ENCODE measurements at regions not wholly inside any gene's neighbourhood (a gene's known extent, or its start where the extent isn't known, plus 50 kb on each side); places are given as distances from the start of the nearest gene placed in this dataset.
A peak's percentile ranks its signal among the peaks of the same experiment; 100 is the strongest.

DNA sequence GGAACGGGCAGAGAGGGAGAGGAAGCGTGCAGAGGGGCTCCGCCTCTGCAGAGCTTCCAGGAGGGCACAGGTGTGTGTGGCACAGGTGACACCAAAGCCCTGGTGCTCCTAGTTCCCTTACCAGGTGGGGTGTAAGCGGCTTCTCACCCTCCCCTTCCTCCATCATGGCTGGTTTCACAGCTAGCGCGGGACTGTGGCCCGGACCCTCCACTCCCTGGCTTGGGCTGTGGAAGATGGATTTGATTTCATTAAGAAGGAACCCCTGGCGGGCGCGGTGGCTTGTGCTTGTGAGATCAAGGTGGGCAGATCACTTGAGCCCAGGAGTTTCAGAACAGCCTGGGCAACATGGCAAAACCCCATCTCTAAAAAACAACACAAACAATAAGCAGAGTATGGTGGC is 241.2 kb upstream of the GSE1 start:
- Histone ChIP-seq H4K20me1 (ENCODE audit: insufficient read depth) (no peaks in the 10 kb centered on the region), H3K36me3 (ENCODE audit: low read depth) (no peaks in the 10 kb centered on the region), H2AFZ (no peak overlapping the region), H3K27ac (peak overlapping the region; percentile 86), H3K4me3 (peak overlapping the region; percentile 67), H3K9me2 (ENCODE audit: insufficient read depth) (no peaks in the 10 kb centered on the region), H3K4me1 (ENCODE audit: insufficient read depth) (peaks cover 47% of the 10 kb centered on the region), H3K79me2 (ENCODE audit: insufficient read depth) (peaks cover 56% of the 10 kb centered on the region), H3K27me3 (replicated peaks; ENCODE audit: insufficient read depth) (no peaks in the 10 kb centered on the region), H3K9ac (peak overlapping the region; percentile 87), H3F3A (ENCODE audit: insufficient read depth) (peaks cover 13% of the 10 kb centered on the region; the same call in 1 of the 2 replicates), H3K9me3 (ENCODE audit: low read depth) (no peaks in the 10 kb centered on the region), H3K4me2 (ENCODE audit: unreplicated experiment) (peak overlapping the region; percentile 84)
- in situ Hi-C loops (cut with MboI): no loop called here
- no peak for DNase-seq
- WGBS, 2 experiments (ENCODE audit: low coverage in 1 of 2, low lambda C conversion rate in 2 of 2, missing lambda C conversion rate in 2 of 2): 86 to 87% methylated on average over 10 of the region's 10 CpGs
- TF ChIP-seq EZH2phosphoT487 (IDR thresholded peaks at IDR 0.05; ENCODE audit: insufficient read depth, low read depth) (no peak), EZH2 (IDR thresholded peaks at IDR 0.05; ENCODE audit: insufficient read depth, poor library complexity, severe bottlenecking) (no peak)

DNA sequence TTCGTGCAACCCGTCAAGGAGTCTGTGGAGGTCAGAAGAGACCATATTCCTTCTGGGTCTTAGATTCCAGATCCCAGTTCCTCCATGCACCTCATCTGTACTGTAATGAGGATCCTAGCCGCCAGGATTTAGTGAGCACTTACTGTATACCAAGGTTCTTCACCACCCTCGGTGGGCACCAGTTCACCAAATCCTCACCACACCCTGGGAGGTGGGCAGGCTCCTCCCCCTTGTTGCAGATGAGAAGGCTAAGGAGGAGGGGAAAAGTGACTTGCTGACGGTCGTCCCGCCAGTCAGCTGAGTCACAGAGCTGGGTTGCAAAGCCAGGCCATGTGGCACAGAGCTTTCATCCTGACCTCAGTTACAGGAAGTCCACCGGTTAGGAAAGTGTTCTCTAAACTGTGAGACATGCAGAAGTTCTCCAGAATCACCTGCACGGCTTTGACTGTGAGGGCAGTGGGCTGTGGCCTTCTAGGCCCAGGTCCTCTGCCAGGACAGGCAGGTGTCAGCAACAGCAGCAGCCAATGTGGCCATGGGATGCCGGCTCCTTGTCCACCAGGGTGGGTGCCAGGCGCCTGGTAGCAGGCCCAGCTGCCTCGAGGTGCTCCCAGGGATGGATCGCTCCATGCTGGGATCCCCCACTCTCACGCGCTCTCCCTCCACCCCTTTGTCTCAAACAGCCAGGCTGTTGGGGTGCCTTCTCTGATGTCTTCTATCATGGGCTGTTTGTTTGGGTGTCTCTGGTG is 240.3 kb upstream of the GSE1 start:
- Histone ChIP-seq H3F3A (ENCODE audit: insufficient read depth) (peaks cover 13% of the 10 kb centered on the region; the same call in 1 of the 2 replicates), H3K4me3 (peak overlapping the region; percentile 30; the same call in 1 of the 2 replicates), H4K20me1 (ENCODE audit: insufficient read depth) (no peaks in the 10 kb centered on the region), H3K27ac (peak overlapping the region; percentile 86), H3K4me2 (ENCODE audit: unreplicated experiment) (peak overlapping the region; percentile 84), H3K36me3 (ENCODE audit: low read depth) (no peaks in the 10 kb centered on the region), H3K4me1 (ENCODE audit: insufficient read depth) (peaks cover 53% of the 10 kb centered on the region), H3K9me2 (ENCODE audit: insufficient read depth) (no peaks in the 10 kb centered on the region), H3K9ac (peak overlapping the region; percentile 87), H2AFZ (no peak overlapping the region), H3K79me2 (ENCODE audit: insufficient read depth) (peaks cover 64% of the 10 kb centered on the region), H3K27me3 (replicated peaks; ENCODE audit: insufficient read depth) (no peaks in the 10 kb centered on the region), H3K9me3 (ENCODE audit: low read depth) (no peaks in the 10 kb centered on the region)
- no peak for TF ChIP-seq EZH2 (IDR thresholded peaks at IDR 0.05; ENCODE audit: insufficient read depth, poor library complexity, severe bottlenecking)
- 38 to 39% methylated on average over 15 of the region's 15 CpGs for WGBS, 2 experiments (ENCODE audit: low coverage in 1 of 2, low lambda C conversion rate in 2 of 2, missing lambda C conversion rate in 2 of 2)
- peak; percentile 95 for DNase-seq
- in situ Hi-C loops (cut with MboI): no loop called here

DNA sequence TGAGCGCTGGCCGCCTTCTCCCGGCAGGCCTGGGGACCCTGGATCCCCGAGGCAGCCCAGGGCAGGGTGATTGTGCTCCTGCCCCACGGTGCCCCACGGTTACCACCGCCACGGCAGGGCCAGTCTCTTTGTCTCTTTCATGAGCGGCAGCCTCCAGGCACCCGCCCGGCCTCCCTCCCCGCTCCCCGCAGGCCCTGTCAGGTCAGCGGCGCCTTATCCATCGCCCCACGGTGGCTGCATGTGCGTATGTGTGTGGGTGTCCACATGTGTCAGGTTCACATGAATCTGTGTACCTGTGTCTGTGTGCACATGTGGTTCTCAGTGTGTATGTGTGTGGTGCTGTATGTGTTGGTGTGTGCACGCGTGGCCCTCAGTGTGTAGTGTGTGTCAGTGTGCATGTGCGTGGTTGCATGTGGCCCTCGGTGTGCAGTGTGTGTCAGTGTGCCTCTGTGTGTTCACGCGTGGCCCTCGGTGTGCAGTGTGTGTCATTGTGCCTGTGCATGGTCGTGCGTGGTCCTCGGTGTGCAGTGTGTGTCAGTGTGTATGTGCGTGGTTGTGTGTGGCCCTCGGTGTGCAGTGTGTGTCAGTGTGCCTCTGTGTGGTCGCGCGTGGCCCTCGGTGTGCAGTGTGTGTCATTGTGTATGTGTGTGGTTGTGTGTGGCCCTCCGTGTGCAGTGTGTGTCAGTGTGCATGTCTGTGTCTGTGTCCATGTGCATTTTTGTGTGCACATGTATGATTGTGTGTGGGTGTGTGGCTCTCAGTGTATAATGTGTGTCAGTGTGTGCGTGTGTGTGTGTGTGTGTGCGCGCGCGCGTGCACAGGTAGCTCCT is 239.2 kb upstream of the GSE1 start:
- H3F3A ChIP-seq (ENCODE audit: insufficient read depth): peaks cover 13% of the 10 kb centered on the region; the same call in 1 of the 2 replicates
- no peaks in the 10 kb centered on the region for H3K27me3 ChIP-seq (replicated peaks; ENCODE audit: insufficient read depth)
- no peak overlapping the region for H3K4me2 ChIP-seq (ENCODE audit: unreplicated experiment)
- in situ Hi-C loops (cut with MboI): no loop called here
- H3K9me2 ChIP-seq (ENCODE audit: insufficient read depth): no peaks in the 10 kb centered on the region
- TF ChIP-seq EZH2 (IDR thresholded peaks at IDR 0.05; ENCODE audit: insufficient read depth, poor library complexity, severe bottlenecking) (no peak), EZH2phosphoT487 (IDR thresholded peaks at IDR 0.05; ENCODE audit: insufficient read depth, low read depth) (no peak)
- H3K9me3 ChIP-seq (ENCODE audit: low read depth): no peaks in the 10 kb centered on the region
- H2AFZ ChIP-seq: no peak overlapping the region
- no peak overlapping the region for H3K4me3 ChIP-seq
- no peak for DNase-seq
- peaks cover 53% of the 10 kb centered on the region for H3K4me1 ChIP-seq (ENCODE audit: insufficient read depth)
- H3K36me3 ChIP-seq (ENCODE audit: low read depth): no peaks in the 10 kb centered on the region
- H3K27ac ChIP-seq: peak overlapping the region; percentile 86; the same call in 1 of the 2 replicates
- H4K20me1 ChIP-seq (ENCODE audit: insufficient read depth): no peaks in the 10 kb centered on the region
- H3K9ac ChIP-seq: no peak overlapping the region
- 89 to 90% methylated on average over 29 to 41 of the region's 41 CpGs for WGBS, 2 experiments (ENCODE audit: low coverage in 1 of 2, low lambda C conversion rate in 2 of 2, missing lambda C conversion rate in 2 of 2)
- peaks cover 70% of the 10 kb centered on the region for H3K79me2 ChIP-seq (ENCODE audit: insufficient read depth)

DNA sequence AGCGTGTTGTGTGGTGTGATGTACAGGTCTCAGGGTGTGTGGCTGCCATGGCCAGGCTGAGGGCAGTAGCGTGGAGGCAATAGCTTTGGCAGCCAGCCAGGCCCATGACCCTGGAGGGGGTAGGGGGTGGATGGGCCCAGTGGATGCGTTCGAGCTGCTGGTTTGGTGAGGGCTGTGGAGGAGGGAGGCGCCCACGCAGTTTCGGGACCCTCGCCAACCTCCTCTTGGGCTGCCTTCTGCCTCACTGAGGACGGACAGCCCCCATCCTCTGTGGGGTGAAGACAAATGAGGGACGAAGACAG is 238.6 kb upstream of the GSE1 start:
- peaks cover 53% of the 10 kb centered on the region for H3K4me1 ChIP-seq (ENCODE audit: insufficient read depth)
- no peaks in the 10 kb centered on the region for H3K9me3 ChIP-seq (ENCODE audit: low read depth)
- no peak for DNase-seq
- H2AFZ ChIP-seq: no peak overlapping the region
- no peak for TF ChIP-seq EZH2 (IDR thresholded peaks at IDR 0.05; ENCODE audit: insufficient read depth, poor library complexity, severe bottlenecking)
- TF ChIP-seq EZH2phosphoT487 (IDR thresholded peaks at IDR 0.05; ENCODE audit: insufficient read depth, low read depth): no peak
- H3K27ac ChIP-seq: no peak overlapping the region
- 58 to 60% methylated on average over 10 of the region's 10 CpGs for WGBS, 2 experiments (ENCODE audit: low coverage in 1 of 2, low lambda C conversion rate in 2 of 2, missing lambda C conversion rate in 2 of 2)
- peaks cover 13% of the 10 kb centered on the region; the same call in 1 of the 2 replicates for H3F3A ChIP-seq (ENCODE audit: insufficient read depth)
- H4K20me1 ChIP-seq (ENCODE audit: insufficient read depth): no peaks in the 10 kb centered on the region
- no peaks in the 10 kb centered on the region for H3K9me2 ChIP-seq (ENCODE audit: insufficient read depth)
- H3K36me3 ChIP-seq (ENCODE audit: low read depth): no peaks in the 10 kb centered on the region
- H3K9ac ChIP-seq: no peak overlapping the region
- no peak overlapping the region for H3K4me3 ChIP-seq
- H3K79me2 ChIP-seq (ENCODE audit: insufficient read depth): peaks cover 75% of the 10 kb centered on the region
- no peaks in the 10 kb centered on the region for H3K27me3 ChIP-seq (replicated peaks; ENCODE audit: insufficient read depth)
- H3K4me2 ChIP-seq (ENCODE audit: unreplicated experiment): no peak overlapping the region
- in situ Hi-C loops (cut with MboI): no loop called here
